Uterus (tissue), 2 donors: ENCODE measurements at regions not wholly inside any gene's neighbourhood (a gene's known extent, or its start where the extent isn't known, plus 50 kb on each side); places are given as distances from the start of the nearest gene placed in this dataset.
"Not testable (repeated sequence)": the region's sequence is repeated elsewhere in the genome, so short reads cannot be mapped to it uniquely, and the experiment has no call there.

Experiments
- POLR2A ChIP-seq, 2 donors: fragments of 450-650 bp; IDR thresholded peaks; one replicate each; pipeline ENCODE4 v1.6.1; 2016; ENCODE audit warnings: antibody characterized with exemption in 2 of 2, mild to moderate bottlenecking in 1 of 2, moderate library complexity in 1 of 2
- TF ChIP-seq, protein P1 (sequence below), 4 experiments: fragments of 200-600 bp in 2 of 4; fragments of 450-650 bp in 2 of 4; sonication (generic) in 2 of 4; IDR thresholded peaks; one replicate each; pipeline ENCODE4 v1.5.1; 2016 to 2019; ENCODE audit warnings: antibody characterized with exemption in 4 of 4, mild to moderate bottlenecking in 2 of 4, moderate library complexity in 1 of 4

DNA sequence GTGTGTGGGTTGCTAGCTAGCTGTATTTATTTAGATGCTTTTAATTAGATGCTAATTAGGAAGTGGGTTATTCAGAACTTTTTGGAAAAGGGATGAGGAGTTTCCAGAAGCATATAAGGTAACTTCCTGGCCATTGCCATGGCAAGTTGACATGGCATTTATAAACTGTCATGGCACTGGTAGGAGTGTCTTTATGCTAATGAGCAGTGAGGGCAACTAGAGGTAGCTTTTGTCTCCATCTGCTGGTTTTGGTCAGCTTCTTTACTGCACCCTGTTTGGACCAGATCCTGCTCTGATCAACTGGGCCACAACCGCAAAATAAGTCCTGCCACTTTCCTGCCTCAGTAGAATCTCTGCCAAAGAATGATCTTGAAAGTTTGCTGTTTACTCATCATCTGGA is 105.5 kb downstream of the PPIAL4A start:
- TF ChIP-seq, protein P1, sequence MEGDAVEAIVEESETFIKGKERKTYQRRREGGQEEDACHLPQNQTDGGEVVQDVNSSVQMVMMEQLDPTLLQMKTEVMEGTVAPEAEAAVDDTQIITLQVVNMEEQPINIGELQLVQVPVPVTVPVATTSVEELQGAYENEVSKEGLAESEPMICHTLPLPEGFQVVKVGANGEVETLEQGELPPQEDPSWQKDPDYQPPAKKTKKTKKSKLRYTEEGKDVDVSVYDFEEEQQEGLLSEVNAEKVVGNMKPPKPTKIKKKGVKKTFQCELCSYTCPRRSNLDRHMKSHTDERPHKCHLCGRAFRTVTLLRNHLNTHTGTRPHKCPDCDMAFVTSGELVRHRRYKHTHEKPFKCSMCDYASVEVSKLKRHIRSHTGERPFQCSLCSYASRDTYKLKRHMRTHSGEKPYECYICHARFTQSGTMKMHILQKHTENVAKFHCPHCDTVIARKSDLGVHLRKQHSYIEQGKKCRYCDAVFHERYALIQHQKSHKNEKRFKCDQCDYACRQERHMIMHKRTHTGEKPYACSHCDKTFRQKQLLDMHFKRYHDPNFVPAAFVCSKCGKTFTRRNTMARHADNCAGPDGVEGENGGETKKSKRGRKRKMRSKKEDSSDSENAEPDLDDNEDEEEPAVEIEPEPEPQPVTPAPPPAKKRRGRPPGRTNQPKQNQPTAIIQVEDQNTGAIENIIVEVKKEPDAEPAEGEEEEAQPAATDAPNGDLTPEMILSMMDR (IDR thresholded peaks at IDR 0.05), result not testable (repeated sequence)
- not testable (repeated sequence) for TF ChIP-seq POLR2A (IDR thresholded peaks at IDR 0.05)
